ENCODE measurements at regions not wholly inside any gene's neighbourhood (a gene's known extent, or its start where the extent isn't known, plus 50 kb on each side); places are given as distances from the start of the nearest gene placed in this dataset.

- TF ChIP-seq GATA2 (IDR thresholded peaks at IDR 0.05; ENCODE audit: low read depth, low read length) (no peak), GATA3 (IDR thresholded peaks at IDR 0.05; ENCODE audit: low read depth, low read length) (no peak)
These were observed 802.1 kb upstream of the POU3F3 start for GRCh38 chr2:104051766-104052165.
